ENCODE measurements at regions not wholly inside any gene's neighbourhood (a gene's known extent, or its start where the extent isn't known, plus 50 kb on each side); places are given as distances from the start of the nearest gene placed in this dataset.
A peak's percentile ranks its signal among the peaks of the same experiment; 100 is the strongest.

DNA sequence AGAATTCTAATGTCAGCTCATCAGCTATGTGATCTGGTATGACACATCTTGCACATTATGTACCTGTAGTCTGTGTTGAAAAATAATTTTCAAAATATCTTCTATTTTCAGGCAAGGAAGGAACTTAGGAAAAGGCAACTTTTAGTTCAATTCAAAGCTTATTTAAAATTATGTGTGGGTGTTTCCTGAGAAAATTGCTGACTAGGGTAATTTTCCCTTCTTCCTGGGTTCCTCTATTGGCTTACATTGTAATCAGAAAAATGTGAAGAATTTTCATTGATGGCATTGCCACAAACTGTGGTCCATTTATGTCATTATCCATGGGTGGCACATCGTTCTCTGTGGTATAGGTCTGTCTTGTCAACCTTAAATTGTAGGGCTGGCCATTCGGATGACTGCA lies 328.7 kb upstream of the SGCD start:
- Histone ChIP-seq H2AFZ (ENCODE audit: low read length) (no peak overlapping the region), H3K27ac (ENCODE audit: low read depth, low read length) (no peak overlapping the region), H3K9ac (replicated peaks in 1 of 4; ENCODE audit: extremely low read depth in 1 of 4, low read depth in 3 of 4, low read length in 3 of 4) (no peak overlapping the region), H3K27me3 (replicated peaks in 1 of 4; ENCODE audit: control insufficient read depth in 3 of 4, extremely low read depth in 1 of 4, insufficient read depth in 3 of 4, low read length in 3 of 4) (no peaks in the 10 kb centered on the region), H4K20me1 (replicated peaks in 1 of 2; ENCODE audit: control insufficient read depth in 1 of 2, insufficient read depth in 2 of 2, low read length in 2 of 2) (no peaks in the 10 kb centered on the region), H3K4me2 (ENCODE audit: insufficient read depth in 1 of 2, low read depth in 2 of 2, low read length in 2 of 2) (no peak overlapping the region), H4K5ac (ENCODE audit: insufficient read length, low read depth, low read length) (no peak overlapping the region), H2BK15ac (ENCODE audit: low read length) (no peak overlapping the region), H3K56ac (replicated peaks; ENCODE audit: insufficient read length, low read depth, low read length) (no peak overlapping the region), H3K4ac (replicated peaks; ENCODE audit: insufficient read length, low read depth, low read length) (no peak overlapping the region), H4K91ac (replicated peaks; ENCODE audit: insufficient read length, low read length) (no peak overlapping the region), H3K18ac (ENCODE audit: extremely low read depth, low read length) (no peak overlapping the region), H3K36me3 (ENCODE audit: control insufficient read depth in 2 of 4, insufficient read depth in 4 of 4, low read length in 3 of 4) (no peaks in the 10 kb centered on the region), H2BK20ac (ENCODE audit: low read length) (no peak overlapping the region), H2BK12ac (ENCODE audit: low read depth, low read length) (no peak overlapping the region), H3K23ac (ENCODE audit: insufficient read length) (no peak overlapping the region), H2BK120ac (replicated peaks; ENCODE audit: low read depth, low read length) (no peak overlapping the region), H3K4me1 (replicated peaks in 1 of 4; ENCODE audit: control insufficient read depth in 3 of 4, insufficient read depth in 4 of 4, low read length in 3 of 4) (peaks cover 0 to 5% (median 0%) of the 10 kb centered on the region in 4 experiments; a peak in 1 of 7 replicates), H3K79me1 (ENCODE audit: low read depth, low read length) (no peaks in the 10 kb centered on the region), H3K14ac (ENCODE audit: insufficient read length) (no peak overlapping the region), H3K79me2 (ENCODE audit: control insufficient read depth in 1 of 2, insufficient read depth in 2 of 2, low read length in 2 of 2) (no peaks in the 10 kb centered on the region), H3K4me3 (ENCODE audit: extremely low read depth in 1 of 4, insufficient read depth in 2 of 4, low read depth in 3 of 4, low read length in 4 of 4) (no peak overlapping the region), H3K23me2 (ENCODE audit: low read depth, low read length) (no peaks in the 10 kb centered on the region; the same call in 1 of the 2 replicates), H3K9me3 (ENCODE audit: insufficient read depth in 2 of 2, low read depth in 1 of 2, low read length in 1 of 2) (no peaks in the 10 kb centered on the region), H2AK5ac (ENCODE audit: low read depth, low read length) (no peak overlapping the region), H2BK5ac (ENCODE audit: low read depth, low read length) (no peak overlapping the region), H4K8ac (ENCODE audit: extremely low read depth, insufficient read depth, low read length) (no peak overlapping the region)
- DNase-seq (ENCODE audit: low read depth in 1 of 2, low spot score in 2 of 2) (no peak), FAIRE-seq (no peak)
- POLR2A ChIA-PET (ENCODE audit: partially characterized antibody): no interaction called here
- TF ChIP-seq EP300 (IDR thresholded peaks at IDR 0.05; ENCODE audit: borderline replicate concordance in 1 of 2, low read depth in 2 of 2, low read length in 2 of 2) (no peak), NRF1 (IDR thresholded peaks at IDR 0.05; ENCODE audit: low read depth, low read length) (no peak), MAFK (IDR thresholded peaks at IDR 0.05; ENCODE audit: low read depth, low read length) (peak; percentile 87; the same call in 1 of the 2 replicates), TEAD4 (IDR thresholded peaks at IDR 0.05; ENCODE audit: low read depth, low read length) (no peak), CHD1 (IDR thresholded peaks at IDR 0.05; ENCODE audit: low read depth, low read length) (no peak)
- CTCF ChIA-PET (ENCODE audit: partially characterized antibody): interaction anchor here (1.1 kb wide), 1 partner anchor 33 kb away, joined by 3 read pairs; no protein-coding TSS in a partner anchor
- WGBS, 2 experiments (ENCODE audit: extremely low coverage in 1 of 2, insufficient coverage in 1 of 2, insufficient read length in 1 of 2, insufficient replicate concordance in 2 of 2, low coverage in 1 of 2, low lambda C conversion rate in 2 of 2, missing lambda C conversion rate in 1 of 2): 86% methylated on average over 2 of the region's 2 CpGs; no CpG with 5 or more reads in 1 of the 2 experiments

All from H1 (cell line).